NCI-H1694 (cell line): ENCODE measurements at regions not wholly inside any gene's neighbourhood (a gene's known extent, or its start where the extent isn't known, plus 50 kb on each side); places are given as distances from the start of the nearest gene placed in this dataset.

Experiments
- DNase-seq: peaks from one replicate; lab custom pipeline; 2025; lab: John Stamatoyannopoulos, UW

DNA sequence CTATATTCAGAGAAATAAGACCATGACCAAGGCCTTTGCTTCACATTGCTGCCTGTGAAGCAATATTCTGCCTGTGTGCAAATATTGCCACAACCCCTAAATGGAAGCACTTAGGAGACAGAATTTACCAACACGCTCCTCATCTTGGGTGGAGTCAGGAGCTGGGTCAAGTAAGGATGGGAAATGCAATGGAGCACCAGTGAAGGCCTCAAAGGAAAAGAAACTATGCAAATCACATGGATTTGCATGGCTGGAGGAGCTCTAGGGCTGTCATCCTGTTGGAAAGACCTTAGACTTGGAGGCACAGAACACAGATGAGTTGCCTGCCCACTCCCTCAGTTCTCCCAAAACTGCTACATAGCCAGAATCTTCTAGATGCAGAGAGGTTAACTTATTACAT lies 435.5 kb downstream of the SIPA1L2 start:
- no peak for DNase-seq

DNA sequence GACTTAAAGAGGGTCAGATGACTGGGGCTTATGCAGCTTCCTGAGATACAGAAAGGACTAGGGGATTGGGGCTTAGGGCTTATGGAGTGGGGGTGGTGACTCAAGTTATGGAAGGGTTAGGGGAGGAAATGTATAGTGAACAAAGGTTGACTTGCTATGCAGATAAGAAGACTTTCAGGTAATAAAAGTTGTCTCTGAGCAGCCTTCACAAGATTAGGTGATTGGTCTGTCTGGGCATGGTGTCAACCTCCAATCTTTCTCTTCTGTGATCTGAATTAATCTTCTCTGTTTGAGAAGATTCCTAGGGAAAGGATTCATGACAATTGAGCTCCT lies 436.5 kb downstream of the SIPA1L2 start:
- DNase-seq, result no peak

DNA sequence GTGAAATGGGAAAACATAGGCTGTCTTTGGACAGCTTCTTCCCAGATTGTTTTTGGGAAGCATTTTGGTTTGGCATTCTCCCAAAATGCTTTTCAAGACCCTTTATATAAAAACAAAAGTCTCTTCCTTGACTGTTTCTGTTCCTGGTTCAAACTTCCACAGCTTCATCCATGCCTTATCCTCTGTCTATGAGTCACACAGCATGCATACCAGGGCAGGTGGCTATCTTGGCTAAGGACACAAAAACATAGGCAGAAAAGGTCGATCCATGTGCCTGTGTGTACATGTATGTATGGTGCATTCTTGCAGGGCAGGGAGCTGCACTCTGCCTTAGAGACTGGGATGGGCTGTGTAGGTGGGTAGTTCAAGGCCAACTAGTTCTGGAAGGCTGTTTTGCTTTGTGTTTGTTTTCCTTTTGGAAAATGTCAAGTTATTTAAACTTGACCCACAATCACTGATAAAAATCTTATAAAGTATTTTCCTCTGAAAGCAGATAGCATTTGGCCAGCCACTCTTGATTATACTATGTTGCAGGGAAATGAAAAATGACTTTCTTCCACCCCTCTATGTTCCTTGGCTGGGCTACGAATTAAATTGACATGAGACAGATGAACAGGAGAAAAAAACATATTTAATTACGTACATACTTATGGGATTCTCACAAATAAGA lies 437.0 kb downstream of the SIPA1L2 start:
- no peak for DNase-seq

DNA sequence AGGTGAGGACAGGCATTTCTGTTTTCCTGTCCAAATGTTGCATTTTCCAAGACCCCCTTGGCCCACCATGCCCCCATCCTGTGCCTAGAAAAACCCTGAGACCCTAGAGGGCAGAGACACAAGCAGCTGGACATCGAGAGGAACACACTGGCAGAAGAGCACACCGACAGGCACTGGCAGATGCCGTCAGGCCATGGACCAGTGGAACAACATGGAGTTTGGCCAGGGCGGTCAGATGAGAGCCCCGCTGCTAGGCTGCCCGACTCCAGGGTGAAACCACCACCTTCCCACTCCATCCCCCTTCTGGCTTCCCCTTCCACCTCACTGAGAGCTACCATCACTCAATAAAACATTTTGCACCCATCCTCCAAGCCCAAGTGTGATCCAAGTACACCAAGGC lies 438.4 kb downstream of the SIPA1L2 start:
- DNase-seq, result no peak

DNA sequence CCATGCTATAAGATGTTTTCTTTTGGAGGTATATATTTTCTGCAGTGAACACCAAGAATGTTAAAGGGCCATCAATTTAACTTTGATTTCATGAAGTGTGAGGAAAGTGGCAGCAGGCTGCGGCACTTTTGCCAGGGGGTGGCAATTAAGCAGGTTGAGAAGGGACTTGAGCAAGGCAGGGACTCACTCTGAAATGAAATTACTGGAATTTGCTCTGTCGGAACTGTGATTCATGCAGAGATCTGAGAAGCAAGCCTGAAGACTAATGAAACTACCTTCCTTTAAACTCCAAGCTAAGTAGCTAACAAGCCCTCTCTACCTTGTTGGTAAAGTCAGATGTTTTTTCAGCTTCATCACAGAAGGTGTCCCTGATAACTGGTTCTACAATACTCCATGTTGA lies 441.6 kb downstream of the SIPA1L2 start:
- DNase-seq, result no peak

DNA sequence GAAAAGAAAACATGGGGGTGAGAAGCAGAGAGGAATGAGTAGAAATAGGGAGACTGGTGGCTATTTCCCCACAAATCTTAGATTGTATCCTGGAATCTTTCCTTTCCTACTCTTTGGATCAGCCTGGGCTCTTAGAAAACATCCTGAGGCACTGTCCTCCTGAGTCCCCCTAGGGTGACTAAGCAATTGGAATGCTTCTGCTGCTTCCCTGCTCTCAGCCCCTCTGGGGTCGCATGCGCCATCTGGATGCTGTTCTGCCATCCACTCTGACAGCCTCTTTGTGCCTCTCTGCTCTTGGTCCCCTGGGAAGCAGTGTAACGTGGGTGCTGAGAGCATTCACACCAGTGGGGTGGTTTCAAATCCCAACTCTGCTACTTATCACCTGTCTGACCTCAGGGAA lies 443.0 kb downstream of the SIPA1L2 start:
- DNase-seq, result peak; percentile 75

DNA sequence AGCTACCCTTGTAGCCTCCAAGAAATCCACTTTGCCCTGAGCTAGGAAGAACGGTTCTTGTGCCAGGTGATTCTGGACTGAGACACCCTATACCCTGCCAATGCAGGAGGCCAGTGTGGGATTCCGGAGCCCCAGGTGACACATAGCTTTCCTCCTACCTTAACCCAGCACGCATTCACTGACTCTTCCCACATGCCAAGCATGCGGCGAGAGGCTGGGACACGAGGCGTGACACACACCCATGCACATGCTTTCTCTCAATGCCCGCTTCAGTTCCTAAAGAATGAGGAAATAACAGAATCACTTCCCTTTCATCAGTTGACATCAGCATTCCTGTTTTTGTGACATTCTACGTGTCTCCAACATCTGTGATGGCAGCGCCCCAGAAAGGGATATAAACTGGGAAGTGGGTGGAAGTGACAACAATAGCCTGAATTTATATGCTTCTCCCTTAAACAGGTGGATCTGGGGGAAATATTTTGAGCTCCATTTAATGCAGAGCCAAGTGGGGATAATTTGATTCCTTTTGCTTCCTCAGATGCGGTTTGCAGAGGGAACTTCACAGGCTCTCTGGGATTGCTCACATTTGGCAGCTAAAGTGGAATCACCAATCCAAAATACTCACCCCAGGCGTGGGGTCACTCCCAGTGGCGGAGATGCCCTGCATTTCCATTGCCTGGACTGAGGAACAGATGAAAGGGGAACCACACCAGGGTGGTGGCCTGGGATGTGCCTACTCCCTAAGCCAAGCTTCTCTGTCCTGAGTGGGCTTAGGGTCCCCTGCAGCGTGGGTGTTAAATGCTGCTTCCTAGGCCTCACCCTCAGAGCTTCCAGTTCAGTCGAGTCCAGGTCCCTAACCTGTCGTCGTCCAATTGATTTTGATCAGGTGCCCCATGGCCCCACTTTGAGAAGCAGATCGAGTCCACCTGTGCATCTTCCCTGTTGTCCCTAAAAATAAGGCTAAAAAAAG lies 445.1 kb downstream of the SIPA1L2 start:
- no peak for DNase-seq

DNA sequence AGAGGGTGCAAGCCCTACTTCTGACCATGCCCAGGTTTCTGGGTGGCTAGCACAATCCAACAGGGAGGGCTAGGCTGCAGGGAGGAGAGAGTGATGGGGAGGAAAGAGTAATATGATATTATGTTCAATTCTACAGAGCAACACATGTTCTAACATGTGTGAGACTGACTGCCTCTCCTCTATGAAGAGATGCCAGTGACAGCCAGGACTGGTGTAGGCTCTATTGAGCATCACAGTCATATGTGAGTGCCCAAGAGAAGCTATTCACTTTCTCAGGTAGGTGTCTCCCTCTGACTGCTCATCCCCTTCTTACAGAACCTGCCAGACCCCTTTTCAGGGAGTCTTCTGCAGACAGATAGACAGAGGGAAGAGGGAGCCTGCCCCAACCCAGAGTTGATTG lies 446.1 kb downstream of the SIPA1L2 start:
- DNase-seq, result peak; percentile 69

DNA sequence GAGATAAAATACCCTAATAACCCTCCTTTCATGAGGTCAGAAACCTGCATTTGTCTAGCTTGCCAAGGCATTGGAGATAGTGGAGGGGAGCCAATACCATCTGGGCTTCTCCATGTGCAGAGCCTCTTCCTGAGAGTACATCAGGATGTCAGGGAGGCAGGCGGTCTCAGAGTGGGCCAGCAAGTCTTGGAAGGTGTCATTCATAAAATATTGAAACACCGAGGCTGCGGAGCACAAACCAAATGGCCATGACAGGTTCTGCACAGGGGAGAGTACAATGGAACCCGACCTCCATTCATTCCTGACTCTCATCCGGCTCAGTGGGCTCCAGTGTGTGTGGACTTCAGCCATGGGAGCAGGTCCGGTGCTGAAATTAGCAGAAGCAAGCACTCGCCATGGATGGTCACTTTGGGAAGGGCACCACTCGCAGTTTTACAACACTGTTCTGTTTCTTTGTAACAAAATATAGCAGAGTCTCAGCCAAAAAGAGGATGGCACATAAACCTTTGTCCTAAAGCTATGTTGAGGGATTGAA lies 446.6 kb downstream of the SIPA1L2 start:
- DNase-seq, result peak; percentile 60

DNA sequence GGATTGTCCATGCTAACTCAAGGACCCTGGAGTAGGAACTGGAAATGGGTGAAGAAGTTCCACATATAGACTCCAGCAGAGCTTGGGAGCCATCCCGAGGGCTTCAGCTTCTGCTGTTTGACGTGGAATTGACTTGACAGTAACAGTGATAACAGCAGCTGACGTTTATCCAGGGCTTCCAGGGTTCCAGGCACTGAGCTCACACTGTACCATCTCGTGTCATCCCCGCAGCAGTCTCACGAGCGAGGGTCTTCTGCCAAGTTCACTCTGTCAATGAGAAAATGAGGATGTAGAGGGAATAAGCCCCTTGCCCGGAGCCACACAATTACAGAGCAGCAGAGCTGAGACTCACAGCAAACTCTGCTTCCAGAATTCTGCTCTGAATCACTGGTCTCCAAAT lies 447.7 kb downstream of the SIPA1L2 start:
- DNase-seq, result no peak

DNA sequence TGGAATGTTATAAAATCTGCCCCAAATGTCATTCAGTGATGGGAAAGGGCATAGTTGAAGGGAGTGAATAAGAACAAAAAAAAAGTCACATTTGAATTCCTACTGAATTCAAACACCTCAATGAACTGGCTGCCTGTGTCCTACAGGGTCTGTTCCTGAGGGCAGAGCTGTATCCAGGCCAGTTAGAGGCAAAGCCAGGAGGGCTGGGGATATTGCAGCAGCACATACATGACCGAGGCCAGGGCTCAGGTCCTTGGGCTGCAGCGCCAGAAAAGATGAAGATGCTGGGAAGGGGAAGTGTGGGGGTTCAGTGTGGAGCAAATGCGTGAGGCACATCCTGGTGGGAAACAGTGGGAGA lies 449.2 kb downstream of the SIPA1L2 start:
- no peak for DNase-seq

DNA sequence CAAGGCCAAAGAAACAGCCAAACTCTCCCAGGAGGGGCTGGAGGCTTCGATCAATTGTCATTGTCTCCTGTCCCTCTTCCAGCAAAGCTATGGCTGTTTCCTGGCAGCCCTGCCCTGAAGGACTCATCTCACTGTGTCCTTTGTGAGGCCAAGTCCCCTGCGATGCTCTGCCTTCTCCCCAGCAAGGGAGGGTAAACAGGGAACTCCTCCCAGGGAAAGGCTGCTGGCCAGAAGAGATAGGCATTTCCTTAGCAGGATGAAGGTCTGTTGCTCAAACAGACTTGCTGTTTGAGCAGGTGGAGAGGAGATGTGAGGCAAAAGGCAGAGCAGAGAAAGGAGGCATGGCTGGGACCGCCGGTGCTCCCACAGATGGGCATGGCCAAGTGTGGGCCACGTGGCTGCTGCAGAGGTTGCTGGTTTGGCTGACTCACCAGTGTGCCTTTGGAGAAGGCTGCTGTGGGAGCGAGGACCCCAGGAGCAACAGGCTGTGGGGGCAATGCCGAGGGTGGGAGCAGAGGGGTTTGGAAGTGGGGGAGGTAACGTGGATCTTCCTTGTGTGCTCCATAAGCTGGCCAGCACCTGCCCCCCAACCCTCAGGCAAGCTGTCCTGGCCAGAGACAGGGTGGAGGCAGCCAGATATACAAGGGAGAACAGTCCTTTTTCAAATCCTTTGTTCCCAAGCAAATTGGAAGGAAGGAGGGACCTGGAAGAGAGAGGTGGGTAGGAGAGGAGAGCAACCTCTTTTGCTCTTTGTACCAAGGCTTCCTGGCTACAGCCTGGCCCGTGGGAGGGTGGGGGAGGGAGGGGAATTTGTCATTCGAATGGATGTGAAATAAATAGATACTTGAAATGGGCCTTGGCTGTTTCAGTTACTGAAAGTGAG lies 449.8 kb downstream of the SIPA1L2 start:
- DNase-seq, result no peak

DNA sequence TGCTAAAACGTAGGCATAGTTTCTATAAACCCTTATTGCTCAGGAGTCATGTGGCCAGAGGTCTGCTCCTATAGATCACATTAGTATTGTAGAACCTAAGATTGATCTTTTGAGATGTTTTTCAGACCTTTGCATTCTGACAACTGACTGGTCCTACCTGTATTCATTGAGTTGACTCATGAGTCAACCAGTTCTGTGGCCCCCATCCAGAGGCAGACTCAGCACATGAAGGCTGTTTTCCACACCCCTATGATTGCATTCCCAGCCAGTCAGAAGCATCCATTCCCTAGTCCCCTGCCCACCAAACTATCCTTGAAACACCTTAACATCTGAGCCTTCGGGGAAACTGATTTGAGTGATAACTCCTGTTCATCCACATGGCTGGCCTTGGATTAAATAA lies 451.7 kb downstream of the SIPA1L2 start:
- DNase-seq, result no peak

DNA sequence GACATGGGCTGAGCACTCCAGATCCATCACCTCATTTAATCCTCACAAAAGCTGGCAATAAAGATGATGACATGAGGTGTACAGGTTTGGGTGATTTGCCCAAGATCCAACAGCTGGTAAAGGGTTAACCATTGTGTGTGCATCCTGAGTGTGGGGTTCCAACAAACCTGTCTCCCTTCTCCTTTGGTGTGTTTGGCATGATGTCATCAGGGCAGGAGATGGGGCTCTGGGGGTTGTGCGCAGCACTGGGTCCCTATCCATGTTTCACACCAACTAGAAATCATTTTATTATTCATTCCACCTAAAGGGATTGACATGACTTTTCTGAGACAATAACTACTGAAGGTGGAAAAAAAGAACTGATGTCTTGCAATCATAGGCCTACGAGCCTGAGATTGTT lies 452.5 kb downstream of the SIPA1L2 start:
- no peak for DNase-seq

DNA sequence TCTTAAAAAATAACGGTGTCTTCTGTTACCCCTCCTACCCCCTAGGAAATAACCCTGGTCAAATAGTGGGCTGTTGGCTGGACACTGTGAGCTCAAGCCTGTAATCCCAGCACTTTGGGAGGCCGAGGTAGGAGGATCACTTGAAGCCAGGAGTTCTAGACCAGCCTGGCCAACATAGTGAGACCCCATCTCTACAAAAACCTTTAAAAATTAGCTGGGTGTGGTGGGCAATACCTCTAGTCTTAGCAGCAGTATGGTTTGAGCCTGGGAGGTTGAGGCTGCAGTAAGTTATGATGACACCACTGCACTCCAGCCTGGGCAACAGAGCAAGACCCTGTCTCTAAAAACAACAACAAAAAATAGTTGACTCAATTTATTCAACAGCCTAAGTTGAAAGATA lies 453.7 kb downstream of the SIPA1L2 start:
- DNase-seq, result no peak

DNA sequence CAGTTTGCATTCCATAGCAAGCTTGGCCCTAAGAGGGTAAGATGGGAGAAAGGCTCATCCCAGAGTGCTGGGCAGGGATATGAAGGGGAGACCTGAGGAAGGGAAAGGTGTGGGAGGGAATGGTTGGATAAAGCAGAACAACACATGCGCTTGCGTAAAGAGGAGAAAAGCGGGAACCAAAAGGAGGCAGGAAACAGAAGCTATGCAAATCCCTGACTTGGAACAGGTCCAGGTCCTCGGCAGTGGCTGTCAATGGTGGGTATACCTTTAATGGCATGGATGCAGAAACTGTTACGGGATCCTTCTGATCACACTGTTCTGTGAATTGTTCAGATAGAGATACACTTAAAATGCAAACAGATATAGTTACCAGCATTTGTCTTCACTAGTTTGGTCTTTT lies 455.6 kb downstream of the SIPA1L2 start:
- no peak for DNase-seq

DNA sequence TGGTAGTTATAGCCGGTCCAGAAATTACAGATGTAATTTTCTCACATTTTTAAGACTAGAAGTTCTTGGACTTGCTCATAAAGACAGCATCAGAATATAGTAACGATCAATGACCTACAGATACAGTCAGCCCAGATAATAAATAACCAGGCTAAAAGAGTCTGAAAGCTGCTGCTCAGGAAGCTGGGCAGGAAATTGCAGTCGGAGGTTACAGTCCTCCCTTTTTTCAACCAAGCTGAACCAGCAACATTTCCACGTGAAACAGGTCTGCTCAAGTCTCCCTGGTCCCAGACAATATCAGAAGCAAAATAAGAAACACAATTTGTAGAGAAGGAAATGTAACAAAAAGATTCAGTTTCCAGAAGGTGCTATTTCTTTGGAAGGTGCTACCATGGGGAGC lies 457.4 kb downstream of the SIPA1L2 start:
- no peak for DNase-seq

DNA sequence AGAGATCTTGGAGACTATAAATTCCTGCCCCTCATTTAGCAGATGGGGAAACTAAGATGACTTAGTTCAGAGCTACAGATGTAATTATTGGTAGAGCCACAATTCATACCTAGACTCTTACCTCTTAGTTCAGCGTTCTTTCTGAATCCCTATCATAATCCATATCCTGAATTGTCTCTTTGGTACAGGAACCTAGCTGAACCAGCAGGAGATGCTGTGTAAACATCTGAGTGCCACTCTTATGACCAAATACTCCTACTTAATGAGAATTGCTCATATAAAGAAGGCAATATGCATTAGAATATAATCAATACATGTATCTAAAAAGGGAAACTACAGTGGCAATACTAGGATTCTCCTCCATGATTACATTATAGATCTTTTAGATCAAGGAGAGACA lies 459.0 kb downstream of the SIPA1L2 start:
- DNase-seq, result no peak

DNA sequence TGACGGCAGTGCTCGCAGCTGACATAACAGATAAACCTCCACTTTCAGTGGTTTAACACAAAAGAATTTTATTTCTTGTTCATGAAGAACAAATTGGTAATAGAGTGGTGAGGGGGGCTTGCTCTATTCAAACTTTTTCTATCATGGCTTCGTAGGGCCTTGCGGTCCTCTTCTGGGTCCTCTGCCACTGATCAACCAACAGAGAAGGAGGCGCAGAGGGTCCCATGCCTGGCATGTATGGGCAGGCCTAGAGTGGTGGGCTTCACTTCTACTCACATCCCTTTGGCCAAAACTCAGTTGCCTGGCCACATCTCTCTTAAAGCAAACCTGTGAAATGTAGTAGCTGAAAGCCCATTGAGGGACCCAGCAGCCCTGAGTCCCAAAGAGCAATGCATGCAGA lies 460.5 kb downstream of the SIPA1L2 start:
- DNase-seq, result no peak

DNA sequence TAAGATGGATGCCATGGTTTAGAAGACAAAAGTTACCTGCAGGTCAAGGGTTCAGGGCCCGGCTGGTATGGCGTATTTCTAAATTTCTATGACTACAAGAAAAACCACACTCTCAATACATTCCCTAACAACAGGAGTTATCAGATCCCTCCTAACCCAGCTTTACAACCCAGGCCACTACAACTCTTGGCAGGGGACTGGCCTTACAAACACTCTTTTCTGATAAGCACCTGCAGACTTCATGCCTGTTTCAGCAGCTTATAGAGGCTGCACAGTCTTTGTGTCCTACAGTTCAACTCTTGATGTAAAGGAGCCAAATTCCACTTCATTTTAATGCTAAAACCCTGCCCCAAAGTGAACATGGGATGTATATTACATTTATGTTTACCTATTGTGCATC lies 461.4 kb downstream of the SIPA1L2 start:
- no peak for DNase-seq

DNA sequence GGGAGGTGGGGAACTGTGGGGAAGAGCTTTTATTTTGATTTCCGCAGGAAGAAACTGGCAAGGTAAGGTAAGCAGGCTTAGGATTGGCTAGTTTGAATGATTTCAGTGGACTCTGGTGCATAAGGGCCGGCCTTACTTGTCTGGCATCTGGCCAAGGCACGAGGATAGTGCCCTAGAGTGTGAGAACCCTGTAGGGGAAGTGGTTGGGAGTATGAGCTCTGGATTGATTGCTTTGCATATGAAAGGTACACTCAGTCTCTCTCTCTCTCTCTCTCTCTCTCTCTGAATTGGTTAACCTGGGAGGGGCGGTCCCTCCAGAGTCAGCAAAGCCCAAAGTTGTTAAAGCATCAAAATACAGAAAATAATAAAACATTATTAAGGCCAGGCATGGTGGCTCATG lies 463.0 kb downstream of the SIPA1L2 start:
- DNase-seq, result no peak
